HEK293 (cell line): ENCODE measurements at regions not wholly inside any gene's neighbourhood (a gene's known extent, or its start where the extent isn't known, plus 50 kb on each side); places are given as distances from the start of the nearest gene placed in this dataset.

ENCODE experiments used
- CTCF ChIA-PET: fragments of 350-600 bp; formaldehyde crosslinking; extraction: SDS; loops from one replicate; lab custom pipeline; 2021; ENCODE audit warnings: antibody characterized with exemption; lab: Yijun Ruan, JAX
- POLR2A ChIA-PET: fragments of 300-600 bp; formaldehyde crosslinking; extraction: SDS; loops from one replicate; lab custom pipeline; 2020; ENCODE audit warnings: antibody characterized with exemption, inconsistent platforms; lab: Yijun Ruan, JAX
- H3K27ac ChIP-seq: fragments of 200-500 bp; sonication (Bioruptor generic); 2 replicates; pipeline ENCODE4 v1.5.1; 2014; ENCODE audit warnings: low read depth, low read length, control low read depth, inconsistent platforms; ENCODE audit errors: extremely low read depth
- H3K36me3 ChIP-seq, 2 experiments: fragments of 200-500 bp in 1 of 2; sonication (Bioruptor generic) in 1 of 2; 1 replicate in 1 of 2; 2 replicates in 1 of 2; pipeline ENCODE4 v1.5.1; 2014 to 2017; ENCODE audit warnings: inconsistent platforms in 2 of 2, low read length in 2 of 2; ENCODE audit not compliant: control insufficient read depth in 2 of 2, insufficient read depth in 1 of 2
- H3K4me1 ChIP-seq: fragments of 200-500 bp; sonication (Bioruptor generic); 2 replicates; pipeline ENCODE4 v1.5.1; 2014; ENCODE audit warnings: mild to moderate bottlenecking, low read length, inconsistent platforms; ENCODE audit not compliant: control insufficient read depth, insufficient read depth
- H3K4me3 ChIP-seq: 2 replicates; pipeline ENCODE4 v1.5.1; 2011; ENCODE audit warnings: low read depth, mild to moderate bottlenecking, control low read depth, low read length, moderate library complexity
- H3K9me3 ChIP-seq: fragments of 200-500 bp; sonication (Bioruptor generic); 2 replicates; pipeline ENCODE4 v1.5.1; 2014; ENCODE audit warnings: low read depth, low read length, inconsistent platforms; ENCODE audit not compliant: control insufficient read depth, insufficient read depth
- BCL11A ChIP-seq: fragments of 450-650 bp; formaldehyde crosslinking; IDR thresholded peaks from 2 replicates; pipeline ENCODE4 v1.5.1; 2016; ENCODE audit warnings: low read depth, missing biosample characterization, missing genetic modification characterization
- GLIS1 ChIP-seq: fragments of 450-650 bp; formaldehyde crosslinking; IDR thresholded peaks from 2 replicates; pipeline ENCODE4 v1.5.1; 2016; ENCODE audit warnings: missing biosample characterization, missing genetic modification characterization
- HOXA7 ChIP-seq: sonication (generic); formaldehyde crosslinking; IDR thresholded peaks from 2 replicates; pipeline ENCODE4 v1.8.1; 2022; ENCODE audit warnings: missing genetic modification reagents, borderline replicate concordance
- MYNN ChIP-seq: fragments of 450-650 bp; formaldehyde crosslinking; IDR thresholded peaks from 2 replicates; pipeline ENCODE4 v1.5.1; 2016; ENCODE audit warnings: missing biosample characterization, missing genetic modification characterization, borderline replicate concordance
- OSR2 ChIP-seq: fragments of 450-650 bp; formaldehyde crosslinking; IDR thresholded peaks from 2 replicates; pipeline ENCODE4 v1.5.1; 2016; ENCODE audit warnings: missing biosample characterization, missing genetic modification characterization
- PATZ1 ChIP-seq: fragments of 450-650 bp; formaldehyde crosslinking; IDR thresholded peaks from 2 replicates; pipeline ENCODE4 v1.5.1; 2016; ENCODE audit warnings: missing biosample characterization, missing genetic modification characterization
- PRDM10 ChIP-seq: fragments of 450-650 bp; formaldehyde crosslinking; IDR thresholded peaks from 2 replicates; pipeline ENCODE4 v1.5.1; 2016; ENCODE audit warnings: missing biosample characterization, missing genetic modification characterization
- REST ChIP-seq: fragments of 450-650 bp; formaldehyde crosslinking; IDR thresholded peaks from 2 replicates; pipeline ENCODE4 v1.5.1; 2016; ENCODE audit warnings: missing biosample characterization, missing genetic modification characterization
- SALL2 ChIP-seq: fragments of 450-650 bp; formaldehyde crosslinking; IDR thresholded peaks from 2 replicates; pipeline ENCODE4 v1.5.0; 2017; ENCODE audit warnings: missing biosample characterization, mild to moderate bottlenecking, missing genetic modification characterization, borderline replicate concordance
- ZBTB49 ChIP-seq: fragments of 450-650 bp; formaldehyde crosslinking; IDR thresholded peaks from 2 replicates; pipeline ENCODE4 v1.5.1; 2016; ENCODE audit warnings: missing biosample characterization, missing genetic modification characterization, low read depth
- ZFP3 ChIP-seq: fragments of 450-650 bp; formaldehyde crosslinking; IDR thresholded peaks from 2 replicates; pipeline ENCODE4 v1.5.1; 2016; ENCODE audit warnings: low read depth, missing biosample characterization, missing genetic modification characterization
- ZNF114 ChIP-seq: fragments of 450-650 bp; formaldehyde crosslinking; IDR thresholded peaks from 2 replicates; pipeline ENCODE4 v1.5.0; 2017; ENCODE audit warnings: missing biosample characterization, missing genetic modification characterization
- ZNF2 ChIP-seq: fragments of 450-650 bp; formaldehyde crosslinking; IDR thresholded peaks from 2 replicates; pipeline ENCODE4 v1.5.1; 2016; ENCODE audit warnings: missing biosample characterization, missing genetic modification characterization
- ZNF202 ChIP-seq: fragments of 450-650 bp; formaldehyde crosslinking; IDR thresholded peaks from 2 replicates; pipeline ENCODE4 v1.5.1; 2016; ENCODE audit warnings: missing biosample characterization, missing genetic modification characterization, borderline replicate concordance
- ZNF610 ChIP-seq: fragments of 450-650 bp; formaldehyde crosslinking; IDR thresholded peaks from 2 replicates; pipeline ENCODE4 v1.5.1; 2016; ENCODE audit warnings: missing biosample characterization, missing genetic modification characterization, borderline replicate concordance
- ZNF768 ChIP-seq: fragments of 450-650 bp; formaldehyde crosslinking; IDR thresholded peaks from 2 replicates; pipeline ENCODE4 v1.5.1; 2018; ENCODE audit warnings: missing biosample characterization, mild to moderate bottlenecking, missing genetic modification characterization
- ZNF843 ChIP-seq: fragments of 450-650 bp; formaldehyde crosslinking; IDR thresholded peaks from 2 replicates; pipeline ENCODE4 v1.5.1; 2016; ENCODE audit warnings: missing biosample characterization, missing genetic modification characterization

GRCh38 chr14:101069228-101069549 is 165.7 kb upstream of the RTL1 start:
- TF ChIP-seq ZNF2 (tag by site-specific recombination) (no peak), ZNF768 (tag by site-specific recombination) (0 out of 2 replicates have a peak, but pooled peaks have one; percentile 12)
- Histone ChIP-seq H3K36me3 (no peaks in the 10 kb centered on the region), H3K9me3 (no peaks in the 10 kb centered on the region), H3K27ac (no peak overlapping the region), H3K4me3 (no peak overlapping the region), H3K4me1 (peaks cover 7% of the 10 kb centered on the region)
- POLR2A ChIA-PET, result no interaction called here
- CTCF ChIA-PET, result no interaction called here

GRCh38 chr14:101069666-101070362 is 166.3 kb upstream of the RTL1 start:
- CTCF ChIA-PET, result no interaction called here
- Histone ChIP-seq H3K9me3 (no peaks in the 10 kb centered on the region), H3K36me3 (no peaks in the 10 kb centered on the region), H3K4me3 (no peak overlapping the region), H3K4me1 (peaks cover 7% of the 10 kb centered on the region), H3K27ac (no peak overlapping the region)
- POLR2A ChIA-PET, result no interaction called here
- TF ChIP-seq PATZ1 (tag by site-specific recombination) (no peak), SALL2 (tag by site-specific recombination) (no peak), BCL11A (tag by site-specific recombination) (no peak), ZNF202 (tag by site-specific recombination) (no peak), HOXA7 (CRISPR knock-in tag) (no peak), ZFP3 (tag by site-specific recombination) (no peak)

- no peaks in the 10 kb centered on the region for H3K9me3 ChIP-seq
- TF ChIP-seq REST (tag by site-specific recombination) (no peak), ZNF843 (tag by site-specific recombination) (no peak), PRDM10 (tag by site-specific recombination) (no peak), ZBTB49 (tag by site-specific recombination) (no peak), MYNN (no peak), OSR2 (no peak), ZNF610 (no peak), GLIS1 (tag by site-specific recombination) (no peak), ZNF114 (tag by site-specific recombination) (no peak)
- no peak overlapping the region for H3K27ac ChIP-seq
- no peak overlapping the region for H3K4me3 ChIP-seq
- POLR2A ChIA-PET, result no interaction called here
- CTCF ChIA-PET, result no interaction called here
- no peaks in the 10 kb centered on the region for H3K36me3 ChIP-seq
- peaks cover 7% of the 10 kb centered on the region for H3K4me1 ChIP-seq
Observed at GRCh38 chr14:101070540-101071492, 167.3 kb upstream of the RTL1 start.
